Left forelimb (tissue), 1 donor: ENCODE measurements at regions not wholly inside any gene's neighbourhood (a gene's known extent, or its start where the extent isn't known, plus 50 kb on each side); places are given as distances from the start of the nearest gene placed in this dataset.

ENCODE experiments used
- DNase-seq: peaks from one replicate; pipeline ENCODE4 v3.0.0-alpha.2; 2018; ENCODE audit warnings: low spot score

- no peak for DNase-seq
These were observed 282.8 kb upstream of the FOXQ1 start for GRCh38 chr6:1029141-1029540.

GRCh38 chr6:1028723-1029122, 283.2 kb upstream of the FOXQ1 start:
- DNase-seq: no peak

GRCh38 chr6:1027795-1028569, 283.9 kb upstream of the FOXQ1 start:
- DNase-seq: no peak

- no peak for DNase-seq
These were observed 284.6 kb upstream of the FOXQ1 start for GRCh38 chr6:1027109-1027794.

- no peak for DNase-seq
These were observed 286.1 kb upstream of the FOXQ1 start for GRCh38 chr6:1025821-1026220.

GRCh38 chr6:1024587-1024986, 287.3 kb upstream of the FOXQ1 start:
- no peak for DNase-seq

GRCh38 chr6:1024161-1024560, 287.7 kb upstream of the FOXQ1 start:
- DNase-seq: no peak

- no peak for DNase-seq
These were observed 288.7 kb upstream of the FOXQ1 start for GRCh38 chr6:1023229-1023628.

- no peak for DNase-seq
These were observed 289.2 kb upstream of the FOXQ1 start for GRCh38 chr6:1022719-1023118.

GRCh38 chr6:1020837-1021236, 291.1 kb upstream of the FOXQ1 start:
- DNase-seq: no peak

GRCh38 chr6:1020133-1020532, 291.8 kb upstream of the FOXQ1 start:
- no peak for DNase-seq

GRCh38 chr6:1018041-1018440, 293.9 kb upstream of the FOXQ1 start:
- no peak for DNase-seq

- no peak for DNase-seq
These were observed 295.3 kb upstream of the FOXQ1 start for GRCh38 chr6:1016329-1017302.

- no peak for DNase-seq
These were observed 296.1 kb upstream of the FOXQ1 start for GRCh38 chr6:1015825-1016224.

- DNase-seq: no peak
These were observed 297.5 kb upstream of the FOXQ1 start for GRCh38 chr6:1014431-1014807.

GRCh38 chr6:1013656-1014430, 298.1 kb upstream of the FOXQ1 start:
- no peak for DNase-seq

- DNase-seq: no peak
These were observed 302.8 kb upstream of the FOXQ1 start for GRCh38 chr6:1009103-1009502.

GRCh38 chr6:1007159-1007558, 304.7 kb upstream of the FOXQ1 start:
- DNase-seq: no peak

- DNase-seq: no peak
These were observed 306.8 kb upstream of the FOXQ1 start for GRCh38 chr6:1004885-1005630.

GRCh38 chr6:1003394-1004160, 308.3 kb upstream of the FOXQ1 start:
- no peak for DNase-seq
